GM18907 (cell line): ENCODE measurements at regions not wholly inside any gene's neighbourhood (a gene's known extent, or its start where the extent isn't known, plus 50 kb on each side); places are given as distances from the start of the nearest gene placed in this dataset.
"Not testable (repeated sequence)": the region's sequence is repeated elsewhere in the genome, so short reads cannot be mapped to it uniquely, and the experiment has no call there.

ENCODE experiments used
- ATAC-seq: cut with Tn5 transposase; IDR thresholded peaks from one replicate; pipeline ENCODE4 v1.9.1; 2021; ENCODE audit warnings: mild to moderate bottlenecking, moderate library complexity; ENCODE audit not compliant: unreplicated experiment

GRCh38 chr17:77083531-77083930 lies 57.2 kb upstream of the SEC14L1 start:
- ATAC-seq = no peak

GRCh38 chr17:77085926-77086432 lies 54.8 kb upstream of the SEC14L1 start:
- ATAC-seq = no peak

- ATAC-seq = peak; percentile 44
These were observed 54.2 kb upstream of the SEC14L1 start for GRCh38 chr17:77086433-77087010.

GRCh38 chr17:77087650-77088454 lies 52.9 kb upstream of the SEC14L1 start:
- ATAC-seq = no peak

GRCh38 chr17:77088455-77089123 lies 52.2 kb upstream of the SEC14L1 start:
- ATAC-seq = peak; percentile 77

- peak; percentile 4 for ATAC-seq
These were observed 51.7 kb upstream of the SEC14L1 start for GRCh38 chr17:77089124-77089490.

GRCh38 chr17:77089949-77090348 lies 50.8 kb upstream of the SEC14L1 start:
- ATAC-seq = not testable (repeated sequence)

- ATAC-seq = no peak
These were observed 50.3 kb upstream of the SEC14L1 start for GRCh38 chr17:77090476-77090875.
